Nephron (organoid): ENCODE measurements at regions not wholly inside any gene's neighbourhood (a gene's known extent, or its start where the extent isn't known, plus 50 kb on each side); places are given as distances from the start of the nearest gene placed in this dataset.
A peak's percentile ranks its signal among the peaks of the same experiment; 100 is the strongest.

Experiments used
- H3K27ac Mint-ChIP-seq, 3 experiments: 2 replicates each; pipeline ENCODE4 v1.8.0; 2020; ENCODE audit warnings: mixed read lengths in 3 of 3, mild to moderate bottlenecking in 2 of 3, moderate library complexity in 1 of 3
- H3K27me3 Mint-ChIP-seq: 2 replicates; pipeline ENCODE4 v1.8.0; 2021; ENCODE audit warnings: low read depth, mild to moderate bottlenecking, moderate library complexity, mixed read lengths
- H3K36me3 Mint-ChIP-seq: 2 replicates; pipeline ENCODE4 v1.8.0; 2020; ENCODE audit warnings: low read depth, mixed read lengths
- H3K4me1 Mint-ChIP-seq: 2 replicates; pipeline ENCODE4 v1.8.0; 2020; ENCODE audit warnings: mixed read lengths
- H3K4me3 Mint-ChIP-seq, 3 experiments: 2 replicates each; pipeline ENCODE4 v1.8.0; 2020; ENCODE audit warnings: mild to moderate bottlenecking in 3 of 3, mixed read lengths in 3 of 3, moderate library complexity in 2 of 3
- H3K9me3 Mint-ChIP-seq: 2 replicates; pipeline ENCODE4 v1.8.0; 2020; ENCODE audit warnings: mixed read lengths
- TF ChIP-seq, protein P1 (sequence below), 3 experiments: fragments of 200-600 bp; sonication (generic); IDR thresholded peaks; one replicate each; pipeline ENCODE4 v1.5.0; 2021; ENCODE audit warnings: antibody characterized with exemption in 3 of 3; ENCODE audit not compliant: unreplicated experiment in 3 of 3

DNA sequence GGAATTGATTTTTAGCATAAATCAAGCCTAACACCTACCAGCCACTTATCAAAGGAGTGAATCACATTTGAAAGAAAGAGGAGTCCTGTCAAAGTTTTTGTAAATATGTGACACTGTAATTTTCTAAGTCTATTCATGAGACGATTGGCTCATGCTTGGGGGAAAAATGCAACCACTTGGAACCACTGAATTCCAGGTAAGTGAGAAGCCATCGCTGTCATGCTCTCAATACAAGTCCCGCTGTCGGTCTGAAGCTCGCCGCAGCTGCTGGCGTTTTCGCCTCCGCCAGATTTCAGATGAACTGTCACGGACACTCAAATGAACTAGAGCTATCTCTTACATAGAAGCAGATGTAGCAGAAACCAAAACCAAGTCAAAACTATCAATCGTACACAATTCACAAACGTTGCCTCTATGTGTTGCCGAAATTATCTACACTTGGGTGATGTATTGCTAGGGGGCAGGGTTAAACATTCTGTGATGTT, 279.8 kb upstream of the FZD8 start:
- H3K9me3 Mint-ChIP-seq, result no peaks in the 10 kb centered on the region
- TF ChIP-seq, protein P1, sequence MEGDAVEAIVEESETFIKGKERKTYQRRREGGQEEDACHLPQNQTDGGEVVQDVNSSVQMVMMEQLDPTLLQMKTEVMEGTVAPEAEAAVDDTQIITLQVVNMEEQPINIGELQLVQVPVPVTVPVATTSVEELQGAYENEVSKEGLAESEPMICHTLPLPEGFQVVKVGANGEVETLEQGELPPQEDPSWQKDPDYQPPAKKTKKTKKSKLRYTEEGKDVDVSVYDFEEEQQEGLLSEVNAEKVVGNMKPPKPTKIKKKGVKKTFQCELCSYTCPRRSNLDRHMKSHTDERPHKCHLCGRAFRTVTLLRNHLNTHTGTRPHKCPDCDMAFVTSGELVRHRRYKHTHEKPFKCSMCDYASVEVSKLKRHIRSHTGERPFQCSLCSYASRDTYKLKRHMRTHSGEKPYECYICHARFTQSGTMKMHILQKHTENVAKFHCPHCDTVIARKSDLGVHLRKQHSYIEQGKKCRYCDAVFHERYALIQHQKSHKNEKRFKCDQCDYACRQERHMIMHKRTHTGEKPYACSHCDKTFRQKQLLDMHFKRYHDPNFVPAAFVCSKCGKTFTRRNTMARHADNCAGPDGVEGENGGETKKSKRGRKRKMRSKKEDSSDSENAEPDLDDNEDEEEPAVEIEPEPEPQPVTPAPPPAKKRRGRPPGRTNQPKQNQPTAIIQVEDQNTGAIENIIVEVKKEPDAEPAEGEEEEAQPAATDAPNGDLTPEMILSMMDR (IDR thresholded peaks at IDR 0.05; ENCODE audit: unreplicated experiment in 3 of 3), result no peak
- H3K27me3 Mint-ChIP-seq, result peaks cover 20% of the 10 kb centered on the region
- H3K27ac Mint-ChIP-seq, result peak overlapping the region in 2 of 3 experiments; percentile 9 to 22
- H3K4me1 Mint-ChIP-seq, result peaks cover 45% of the 10 kb centered on the region
- H3K4me3 Mint-ChIP-seq, result no peak overlapping the region
- no peaks in the 10 kb centered on the region for H3K36me3 Mint-ChIP-seq

DNA sequence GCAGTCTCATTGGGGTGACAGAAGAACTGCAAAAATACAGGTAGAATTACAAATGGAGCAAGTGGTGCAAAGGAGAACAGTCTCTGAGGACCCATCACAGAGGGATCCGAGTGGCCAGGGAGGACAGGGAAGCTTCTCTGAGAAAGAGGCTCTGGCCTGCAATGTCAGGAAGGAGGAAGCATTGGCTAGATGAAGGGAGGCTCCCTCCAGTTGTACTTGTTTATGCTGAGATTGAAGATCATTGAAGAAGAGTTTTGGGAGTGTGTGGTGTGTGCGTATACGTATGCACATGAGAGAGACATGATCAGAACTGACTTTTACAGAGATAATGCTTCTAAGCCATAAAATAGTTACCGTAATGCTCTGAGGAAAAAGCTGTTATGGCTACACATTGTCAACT, 274.7 kb upstream of the FZD8 start:
- Mint-ChIP-seq H3K36me3 (no peaks in the 10 kb centered on the region), H3K27me3 (peaks cover 19% of the 10 kb centered on the region), H3K9me3 (no peaks in the 10 kb centered on the region), H3K27ac (peak overlapping the region in 1 of 3 experiments; percentile 3), H3K4me3 (no peak overlapping the region), H3K4me1 (peaks cover 12% of the 10 kb centered on the region)
- TF ChIP-seq, protein P1 (IDR thresholded peaks at IDR 0.05; ENCODE audit: unreplicated experiment in 3 of 3), result peak in 1 of 3 experiments; percentile 9

DNA sequence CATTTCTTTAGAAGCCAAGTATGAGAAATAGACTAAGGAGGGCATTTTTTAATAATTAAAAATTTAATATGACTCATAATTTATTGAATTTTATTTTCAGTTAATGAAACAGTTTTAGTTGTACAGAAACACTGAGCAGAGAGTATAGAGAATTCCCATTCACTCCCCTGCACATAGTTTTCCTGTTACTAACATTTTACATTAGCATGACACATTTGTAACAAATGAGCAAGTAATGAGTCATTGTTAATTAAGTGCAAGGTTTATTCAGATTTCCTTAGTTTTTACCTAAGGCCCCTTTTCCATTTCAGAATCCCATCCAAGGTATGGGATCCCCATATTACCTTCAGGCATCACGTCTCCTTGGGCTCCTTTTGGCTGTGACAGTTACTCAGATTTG, 271.5 kb upstream of the FZD8 start:
- no peak overlapping the region for H3K27ac Mint-ChIP-seq
- peaks cover 2% of the 10 kb centered on the region for H3K9me3 Mint-ChIP-seq
- no peaks in the 10 kb centered on the region for H3K36me3 Mint-ChIP-seq
- no peak overlapping the region for H3K4me3 Mint-ChIP-seq
- TF ChIP-seq, protein P1 (IDR thresholded peaks at IDR 0.05; ENCODE audit: unreplicated experiment in 3 of 3), result no peak
- peaks cover 21% of the 10 kb centered on the region for H3K4me1 Mint-ChIP-seq
- peaks cover 19% of the 10 kb centered on the region for H3K27me3 Mint-ChIP-seq

DNA sequence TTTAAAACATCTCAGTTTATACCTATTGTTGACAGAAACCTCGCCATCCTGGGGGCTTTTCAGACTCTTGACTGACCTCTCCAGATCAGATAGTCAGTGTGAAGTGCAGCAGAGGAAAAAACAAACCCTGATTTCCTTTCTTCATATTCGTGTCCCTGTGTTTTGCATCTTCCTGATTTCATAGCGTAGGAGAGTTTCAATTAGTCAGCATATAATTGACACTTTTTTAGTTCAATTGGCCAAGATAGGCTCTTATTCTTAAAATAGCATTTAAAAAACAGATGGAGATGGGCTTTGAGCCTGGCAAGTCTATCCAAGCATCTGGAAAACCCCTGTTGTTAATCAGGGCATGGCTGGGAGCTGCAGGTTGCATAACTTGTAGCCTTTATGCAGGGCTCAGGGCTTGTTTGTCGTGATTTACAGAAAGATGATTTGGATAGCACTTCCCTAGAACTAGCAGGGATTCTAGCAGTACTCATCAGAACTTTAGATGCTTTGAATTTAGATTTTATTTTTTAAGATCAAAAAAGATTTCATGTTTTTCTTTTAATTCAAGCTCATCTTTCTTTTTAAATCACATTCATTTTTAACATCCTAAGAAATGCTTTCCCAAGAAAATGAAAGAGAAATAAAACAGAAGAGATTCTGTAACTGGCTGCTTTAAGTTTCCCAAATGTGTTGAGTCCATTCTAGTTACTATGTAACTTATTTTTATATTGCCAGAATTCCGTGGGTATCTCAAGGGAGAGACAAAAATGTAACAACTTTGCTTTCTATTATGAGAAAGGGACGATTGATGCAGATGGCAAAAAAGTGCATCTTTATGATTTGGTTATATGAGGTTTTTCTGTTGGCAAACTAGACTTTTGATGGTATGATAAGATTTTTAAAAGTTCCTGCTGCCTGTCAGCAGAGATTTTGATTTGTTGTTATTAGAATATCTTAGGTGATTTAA, 270.8 kb upstream of the FZD8 start:
- TF ChIP-seq, protein P1 (IDR thresholded peaks at IDR 0.05; ENCODE audit: unreplicated experiment in 3 of 3), result no peak
- no peak overlapping the region for H3K27ac Mint-ChIP-seq
- peaks cover 4% of the 10 kb centered on the region for H3K36me3 Mint-ChIP-seq
- H3K27me3 Mint-ChIP-seq, result peaks cover 24% of the 10 kb centered on the region
- peaks cover 26% of the 10 kb centered on the region for H3K4me1 Mint-ChIP-seq
- H3K9me3 Mint-ChIP-seq, result peaks cover 2% of the 10 kb centered on the region
- no peak overlapping the region for H3K4me3 Mint-ChIP-seq

DNA sequence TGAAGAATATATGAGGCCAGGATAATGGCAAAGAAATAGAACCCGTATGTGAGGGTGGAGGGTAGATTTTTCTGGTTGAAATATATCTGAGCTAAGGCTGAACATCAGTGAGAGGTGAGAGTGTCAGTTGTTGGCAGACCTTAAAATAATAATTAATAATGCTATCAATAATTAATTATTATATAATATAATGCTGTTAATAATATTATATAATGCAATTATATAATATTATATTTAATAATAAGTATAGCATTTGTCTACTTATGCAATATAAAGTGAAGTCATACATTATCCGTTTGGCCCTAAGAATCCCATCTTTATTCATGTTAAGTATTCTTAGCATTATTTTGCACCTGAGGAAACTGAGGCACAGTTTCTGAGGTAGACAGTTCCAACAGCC, 269.9 kb upstream of the FZD8 start:
- H3K27ac Mint-ChIP-seq, result no peak overlapping the region
- H3K27me3 Mint-ChIP-seq, result peaks cover 21% of the 10 kb centered on the region
- peaks cover 4% of the 10 kb centered on the region for H3K36me3 Mint-ChIP-seq

More for the DNA sequence above, 269.9 kb upstream of the FZD8 start:
- TF ChIP-seq, protein P1 (IDR thresholded peaks at IDR 0.05; ENCODE audit: unreplicated experiment in 3 of 3), result no peak
- H3K4me1 Mint-ChIP-seq, result peaks cover 26% of the 10 kb centered on the region
- H3K9me3 Mint-ChIP-seq, result peaks cover 2% of the 10 kb centered on the region
- H3K4me3 Mint-ChIP-seq, result no peak overlapping the region
